Left ventricle myocardium inferior (tissue), 1 donor: ENCODE measurements at regions not wholly inside any gene's neighbourhood (a gene's known extent, or its start where the extent isn't known, plus 50 kb on each side); places are given as distances from the start of the nearest gene placed in this dataset.
A peak's percentile ranks its signal among the peaks of the same experiment; 100 is the strongest.

Experiments used
- DNase-seq: peaks from one replicate; pipeline ENCODE4 v3.0.0-alpha.2; 2020
- H3K27ac ChIP-seq: fragments of 200-600 bp; replicated peaks from 2 replicates; pipeline ENCODE4 v1.8.0; 2021
- H3K27me3 ChIP-seq: fragments of 200-600 bp; 2 replicates; pipeline ENCODE4 v1.8.0; 2021; ENCODE audit warnings: low read depth
- H3K36me3 ChIP-seq: fragments of 200-600 bp; 2 replicates; pipeline ENCODE4 v1.8.0; 2021
- H3K4me1 ChIP-seq: fragments of 200-600 bp; 2 replicates; pipeline ENCODE4 v1.8.0; 2021
- H3K4me3 ChIP-seq: fragments of 200-600 bp; 2 replicates; pipeline ENCODE4 v1.8.0; 2021; ENCODE audit warnings: mild to moderate bottlenecking, moderate library complexity
- H3K9me3 ChIP-seq: fragments of 200-600 bp; replicated peaks from 2 replicates; pipeline ENCODE4 v1.8.0; 2021
- CTCF ChIP-seq: fragments of 200-600 bp; IDR thresholded peaks from 2 replicates; pipeline ENCODE4 v1.8.0; 2021; ENCODE audit warnings: antibody characterized with exemption, mild to moderate bottlenecking, borderline replicate concordance
- intact Hi-C: fragments of 100-400 bp; cut with micrococcal nuclease; formaldehyde crosslinking; loops from one replicate; pipeline ENCODE4 v1.11.0; 2022
- donor health status: DM: no; HTN: yes; CAD: no; lungs with severe emphysema.

GRCh38 chr15:38991126-38991525 is 426.5 kb upstream of the RASGRP1 start:
- intact Hi-C loops, result loop anchor here (5.0 kb wide), 1 partner anchor 174 kb away; no protein-coding TSS in a partner anchor
- peak overlapping the region; percentile 58 for H3K27ac ChIP-seq

DNA sequence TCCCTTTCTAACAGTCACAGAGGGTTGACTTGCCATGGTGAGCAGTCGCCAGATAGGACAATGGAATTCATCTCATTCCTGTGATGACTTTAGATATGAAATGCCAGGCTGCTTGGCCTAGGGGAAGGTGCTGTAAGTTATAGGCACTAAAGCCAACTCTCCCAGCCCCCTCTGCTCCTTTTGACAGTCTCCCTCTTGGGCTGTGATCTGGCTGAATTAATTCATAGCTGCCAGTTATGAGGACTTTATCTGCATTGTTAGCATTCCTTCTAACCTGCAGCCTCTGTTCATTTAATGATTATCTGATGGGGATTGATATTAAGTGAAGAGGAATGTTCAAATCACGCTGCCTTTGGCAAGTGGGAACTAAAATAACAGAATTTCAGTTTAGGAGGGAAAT is 427.1 kb upstream of the RASGRP1 start:
- no peak overlapping the region for H3K4me3 ChIP-seq
- peaks cover 44% of the 10 kb centered on the region for H3K4me1 ChIP-seq
- H3K36me3 ChIP-seq, result no peaks in the 10 kb centered on the region
- DNase-seq, result no peak
- H3K27me3 ChIP-seq, result no peaks in the 10 kb centered on the region
- no peaks in the 10 kb centered on the region for H3K9me3 ChIP-seq
- H3K27ac ChIP-seq, result peak overlapping the region; percentile 58
- intact Hi-C loops, result loop anchor here (5.0 kb wide), 1 partner anchor 174 kb away; no protein-coding TSS in a partner anchor
- no peak for TF ChIP-seq CTCF

More at GRCh38 chr15:38991126-38991525, 426.5 kb upstream of the RASGRP1 start:
- Histone ChIP-seq H3K9me3 (no peaks in the 10 kb centered on the region), H3K36me3 (no peaks in the 10 kb centered on the region), H3K4me3 (no peak overlapping the region), H3K4me1 (peaks cover 38% of the 10 kb centered on the region), H3K27me3 (no peaks in the 10 kb centered on the region)
- TF ChIP-seq CTCF, result peak; percentile 62
- DNase-seq, result no peak

DNA sequence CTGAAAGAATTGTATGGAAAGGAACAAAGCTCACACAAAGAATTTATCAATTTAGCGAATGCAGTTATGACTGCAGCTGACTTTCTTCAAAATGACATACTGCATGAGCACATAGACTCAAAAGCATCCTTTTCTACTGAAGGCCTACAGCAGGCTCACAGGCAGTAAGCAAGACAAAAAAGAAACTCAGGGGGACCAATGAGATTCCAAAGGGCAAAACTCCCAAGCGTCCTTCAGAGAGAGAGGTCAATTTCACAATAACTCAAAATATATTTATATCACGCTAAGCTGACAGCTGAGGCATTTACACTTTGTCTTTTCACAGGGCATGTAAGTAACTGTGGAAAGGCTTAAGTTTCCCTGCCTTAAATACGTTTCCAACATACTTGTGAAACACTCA is 427.9 kb upstream of the RASGRP1 start:
- peaks cover 48% of the 10 kb centered on the region for H3K4me1 ChIP-seq
- H3K27ac ChIP-seq, result peak overlapping the region; percentile 58
- no peaks in the 10 kb centered on the region for H3K27me3 ChIP-seq
- H3K36me3 ChIP-seq, result no peaks in the 10 kb centered on the region
- no peak for DNase-seq
- intact Hi-C loops, result loop anchor here (5.0 kb wide), 1 partner anchor 175 kb away; no protein-coding TSS in a partner anchor
- H3K9me3 ChIP-seq, result no peaks in the 10 kb centered on the region
- H3K4me3 ChIP-seq, result no peak overlapping the region
- no peak for TF ChIP-seq CTCF

DNA sequence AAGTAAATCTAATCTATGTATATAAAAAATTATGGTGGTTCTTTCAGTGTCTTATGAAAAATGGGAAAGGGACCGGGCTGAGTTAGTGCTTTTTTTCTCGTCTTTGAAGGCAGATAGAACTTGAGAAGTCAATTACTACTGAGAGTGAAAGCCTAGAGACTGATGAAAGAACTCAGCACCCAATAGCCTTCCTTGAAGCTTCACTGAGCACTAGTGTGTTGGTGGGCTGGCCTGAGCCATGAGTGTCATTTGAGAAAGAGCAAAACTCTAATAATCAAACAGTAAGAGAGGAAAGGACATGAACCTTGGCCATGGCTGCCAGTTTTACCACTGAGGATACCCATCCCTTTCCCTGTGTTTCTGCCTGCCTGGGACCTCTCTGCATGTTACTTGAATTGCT is 428.3 kb upstream of the RASGRP1 start:
- Histone ChIP-seq H3K27ac (peak overlapping the region; percentile 58), H3K4me3 (no peak overlapping the region), H3K9me3 (no peaks in the 10 kb centered on the region), H3K27me3 (no peaks in the 10 kb centered on the region), H3K4me1 (peaks cover 48% of the 10 kb centered on the region), H3K36me3 (no peaks in the 10 kb centered on the region)
- intact Hi-C loops, result loop anchor here (5.0 kb wide), 1 partner anchor 176 kb away; no protein-coding TSS in a partner anchor
- TF ChIP-seq CTCF, result no peak
- DNase-seq, result no peak

- no peak overlapping the region for H3K4me3 ChIP-seq
These were observed 429.7 kb upstream of the RASGRP1 start for GRCh38 chr15:38994310-38994709.

More at GRCh38 chr15:38994310-38994709, 429.7 kb upstream of the RASGRP1 start:
- intact Hi-C loops, result loop anchor here (5.0 kb wide), 1 partner anchor 177 kb away; no protein-coding TSS in a partner anchor
- no peak for TF ChIP-seq CTCF
- Histone ChIP-seq H3K36me3 (no peaks in the 10 kb centered on the region), H3K4me1 (peaks cover 48% of the 10 kb centered on the region), H3K9me3 (no peaks in the 10 kb centered on the region), H3K27ac (no peak overlapping the region), H3K27me3 (no peaks in the 10 kb centered on the region)
- no peak for DNase-seq
